ENCODE measurements at regions not wholly inside any gene's neighbourhood (a gene's known extent, or its start where the extent isn't known, plus 50 kb on each side); places are given as distances from the start of the nearest gene placed in this dataset.

- H3K4me1 ChIP-seq (ENCODE audit: control insufficient read depth, insufficient read depth, low read length): peaks cover 20% of the 10 kb centered on the region; the same call in 1 of the 2 replicates
- H3K9ac ChIP-seq (ENCODE audit: low read length): no peak overlapping the region
- no peak overlapping the region for H3K4me3 ChIP-seq (ENCODE audit: low read depth, low read length)
- H3K27ac ChIP-seq (ENCODE audit: low read depth, low read length): no peak overlapping the region
- peaks cover 22% of the 10 kb centered on the region for H3K27me3 ChIP-seq (ENCODE audit: control insufficient read depth, insufficient read depth, low read length)
- no peaks in the 10 kb centered on the region for H3K9me3 ChIP-seq (ENCODE audit: control insufficient read depth, insufficient read depth, low read depth, low read length)
- no peaks in the 10 kb centered on the region for H3K36me3 ChIP-seq (ENCODE audit: control insufficient read depth, insufficient read depth, low read length)
Observed at GRCh38 chr13:97111756-97112155, 110.4 kb upstream of the MBNL2 start.

- Histone ChIP-seq H3K27me3 (ENCODE audit: control insufficient read depth, insufficient read depth, low read length) (peaks cover 22% of the 10 kb centered on the region), H3K9me3 (ENCODE audit: control insufficient read depth, insufficient read depth, low read depth, low read length) (no peaks in the 10 kb centered on the region), H3K27ac (ENCODE audit: low read depth, low read length) (no peak overlapping the region), H3K4me3 (ENCODE audit: low read depth, low read length) (no peak overlapping the region), H3K4me1 (ENCODE audit: control insufficient read depth, insufficient read depth, low read length) (peaks cover 24% of the 10 kb centered on the region; the same call in 1 of the 2 replicates), H3K36me3 (ENCODE audit: control insufficient read depth, insufficient read depth, low read length) (no peaks in the 10 kb centered on the region), H3K9ac (ENCODE audit: low read length) (no peak overlapping the region)
Observed at GRCh38 chr13:97112446-97113152, 109.5 kb upstream of the MBNL2 start.

- peaks cover 22% of the 10 kb centered on the region for H3K27me3 ChIP-seq (ENCODE audit: control insufficient read depth, insufficient read depth, low read length)
- no peak overlapping the region for H3K4me3 ChIP-seq (ENCODE audit: low read depth, low read length)
- H3K9me3 ChIP-seq (ENCODE audit: control insufficient read depth, insufficient read depth, low read depth, low read length): no peaks in the 10 kb centered on the region
- H3K4me1 ChIP-seq (ENCODE audit: control insufficient read depth, insufficient read depth, low read length): peaks cover 25% of the 10 kb centered on the region; the same call in 1 of the 2 replicates
- H3K27ac ChIP-seq (ENCODE audit: low read depth, low read length): no peak overlapping the region
- no peaks in the 10 kb centered on the region for H3K36me3 ChIP-seq (ENCODE audit: control insufficient read depth, insufficient read depth, low read length)
- H3K9ac ChIP-seq (ENCODE audit: low read length): no peak overlapping the region
Observed at GRCh38 chr13:97113231-97114001, 108.7 kb upstream of the MBNL2 start.

GRCh38 chr13:97114651-97115050 is 107.5 kb upstream of the MBNL2 start:
- Histone ChIP-seq H3K9me3 (ENCODE audit: control insufficient read depth, insufficient read depth, low read depth, low read length) (no peaks in the 10 kb centered on the region), H3K36me3 (ENCODE audit: control insufficient read depth, insufficient read depth, low read length) (no peaks in the 10 kb centered on the region), H3K27ac (ENCODE audit: low read depth, low read length) (no peak overlapping the region), H3K4me3 (ENCODE audit: low read depth, low read length) (no peak overlapping the region), H3K4me1 (ENCODE audit: control insufficient read depth, insufficient read depth, low read length) (peaks cover 23% of the 10 kb centered on the region; the same call in 1 of the 2 replicates), H3K27me3 (ENCODE audit: control insufficient read depth, insufficient read depth, low read length) (peaks cover 13% of the 10 kb centered on the region), H3K9ac (ENCODE audit: low read length) (no peak overlapping the region)

GRCh38 chr13:97116754-97117153 is 105.4 kb upstream of the MBNL2 start:
- no peaks in the 10 kb centered on the region for H3K9me3 ChIP-seq (ENCODE audit: control insufficient read depth, insufficient read depth, low read depth, low read length)
- no peak overlapping the region for H3K9ac ChIP-seq (ENCODE audit: low read length)
- H3K27ac ChIP-seq (ENCODE audit: low read depth, low read length): no peak overlapping the region
- H3K36me3 ChIP-seq (ENCODE audit: control insufficient read depth, insufficient read depth, low read length): no peaks in the 10 kb centered on the region
- peaks cover 14% of the 10 kb centered on the region; the same call in 1 of the 2 replicates for H3K4me1 ChIP-seq (ENCODE audit: control insufficient read depth, insufficient read depth, low read length)
- H3K4me3 ChIP-seq (ENCODE audit: low read depth, low read length): no peak overlapping the region
- H3K27me3 ChIP-seq (ENCODE audit: control insufficient read depth, insufficient read depth, low read length): peaks cover 4% of the 10 kb centered on the region; the same call in 1 of the 2 replicates

GRCh38 chr13:97117388-97117910 is 104.7 kb upstream of the MBNL2 start:
- Histone ChIP-seq H3K27me3 (ENCODE audit: control insufficient read depth, insufficient read depth, low read length) (peaks cover 4% of the 10 kb centered on the region; the same call in 1 of the 2 replicates), H3K36me3 (ENCODE audit: control insufficient read depth, insufficient read depth, low read length) (no peaks in the 10 kb centered on the region), H3K4me1 (ENCODE audit: control insufficient read depth, insufficient read depth, low read length) (peaks cover 14% of the 10 kb centered on the region; the same call in 1 of the 2 replicates)

GRCh38 chr13:97119943-97120342 is 102.2 kb upstream of the MBNL2 start:
- Histone ChIP-seq H3K27ac (ENCODE audit: low read depth, low read length) (no peak overlapping the region), H3K9me3 (ENCODE audit: control insufficient read depth, insufficient read depth, low read depth, low read length) (no peaks in the 10 kb centered on the region), H3K9ac (ENCODE audit: low read length) (no peak overlapping the region), H3K27me3 (ENCODE audit: control insufficient read depth, insufficient read depth, low read length) (0 out of 2 replicates have a peak, but pooled peaks cover 4% of the 10 kb centered on the region), H3K4me3 (ENCODE audit: low read depth, low read length) (no peak overlapping the region), H3K36me3 (ENCODE audit: control insufficient read depth, insufficient read depth, low read length) (no peaks in the 10 kb centered on the region), H3K4me1 (ENCODE audit: control insufficient read depth, insufficient read depth, low read length) (peaks cover 19% of the 10 kb centered on the region)

More at GRCh38 chr13:97117388-97117910, 104.7 kb upstream of the MBNL2 start:
- no peak overlapping the region for H3K9ac ChIP-seq (ENCODE audit: low read length)
- no peaks in the 10 kb centered on the region for H3K9me3 ChIP-seq (ENCODE audit: control insufficient read depth, insufficient read depth, low read depth, low read length)
- H3K27ac ChIP-seq (ENCODE audit: low read depth, low read length): no peak overlapping the region
- no peak overlapping the region for H3K4me3 ChIP-seq (ENCODE audit: low read depth, low read length)

- Histone ChIP-seq H3K4me1 (ENCODE audit: control insufficient read depth, insufficient read depth, low read length) (peaks cover 21% of the 10 kb centered on the region), H3K9me3 (ENCODE audit: control insufficient read depth, insufficient read depth, low read depth, low read length) (no peaks in the 10 kb centered on the region), H3K27ac (ENCODE audit: low read depth, low read length) (no peak overlapping the region), H3K9ac (ENCODE audit: low read length) (no peak overlapping the region), H3K27me3 (ENCODE audit: control insufficient read depth, insufficient read depth, low read length) (0 out of 2 replicates have a peak, but pooled peaks cover under 1% of the 10 kb centered on the region), H3K4me3 (ENCODE audit: low read depth, low read length) (no peak overlapping the region), H3K36me3 (ENCODE audit: control insufficient read depth, insufficient read depth, low read length) (no peaks in the 10 kb centered on the region)
Observed at GRCh38 chr13:97120346-97120745, 101.8 kb upstream of the MBNL2 start.

GRCh38 chr13:97120976-97121375 is 101.2 kb upstream of the MBNL2 start:
- H3K36me3 ChIP-seq (ENCODE audit: control insufficient read depth, insufficient read depth, low read length): no peaks in the 10 kb centered on the region
- H3K9ac ChIP-seq (ENCODE audit: low read length): no peak overlapping the region
- no peak overlapping the region for H3K27ac ChIP-seq (ENCODE audit: low read depth, low read length)
- no peaks in the 10 kb centered on the region for H3K27me3 ChIP-seq (ENCODE audit: control insufficient read depth, insufficient read depth, low read length)
- peaks cover 24% of the 10 kb centered on the region for H3K4me1 ChIP-seq (ENCODE audit: control insufficient read depth, insufficient read depth, low read length)
- H3K4me3 ChIP-seq (ENCODE audit: low read depth, low read length): no peak overlapping the region
- no peaks in the 10 kb centered on the region for H3K9me3 ChIP-seq (ENCODE audit: control insufficient read depth, insufficient read depth, low read depth, low read length)

GRCh38 chr13:97121894-97122293 is 100.2 kb upstream of the MBNL2 start:
- H3K4me3 ChIP-seq (ENCODE audit: low read depth, low read length): no peak overlapping the region
- H3K27me3 ChIP-seq (ENCODE audit: control insufficient read depth, insufficient read depth, low read length): no peaks in the 10 kb centered on the region
- H3K9me3 ChIP-seq (ENCODE audit: control insufficient read depth, insufficient read depth, low read depth, low read length): no peaks in the 10 kb centered on the region
- H3K27ac ChIP-seq (ENCODE audit: low read depth, low read length): no peak overlapping the region; the same call in 1 of the 2 replicates
- H3K4me1 ChIP-seq (ENCODE audit: control insufficient read depth, insufficient read depth, low read length): peaks cover 22% of the 10 kb centered on the region
- H3K9ac ChIP-seq (ENCODE audit: low read length): no peak overlapping the region
- H3K36me3 ChIP-seq (ENCODE audit: control insufficient read depth, insufficient read depth, low read length): no peaks in the 10 kb centered on the region
